NCI-H1048 (cell line): ENCODE measurements at regions not wholly inside any gene's neighbourhood (a gene's known extent, or its start where the extent isn't known, plus 50 kb on each side); places are given as distances from the start of the nearest gene placed in this dataset.

Experiments used
- DNase-seq: peaks from one replicate; lab custom pipeline; 2025; lab: John Stamatoyannopoulos, UW

DNA sequence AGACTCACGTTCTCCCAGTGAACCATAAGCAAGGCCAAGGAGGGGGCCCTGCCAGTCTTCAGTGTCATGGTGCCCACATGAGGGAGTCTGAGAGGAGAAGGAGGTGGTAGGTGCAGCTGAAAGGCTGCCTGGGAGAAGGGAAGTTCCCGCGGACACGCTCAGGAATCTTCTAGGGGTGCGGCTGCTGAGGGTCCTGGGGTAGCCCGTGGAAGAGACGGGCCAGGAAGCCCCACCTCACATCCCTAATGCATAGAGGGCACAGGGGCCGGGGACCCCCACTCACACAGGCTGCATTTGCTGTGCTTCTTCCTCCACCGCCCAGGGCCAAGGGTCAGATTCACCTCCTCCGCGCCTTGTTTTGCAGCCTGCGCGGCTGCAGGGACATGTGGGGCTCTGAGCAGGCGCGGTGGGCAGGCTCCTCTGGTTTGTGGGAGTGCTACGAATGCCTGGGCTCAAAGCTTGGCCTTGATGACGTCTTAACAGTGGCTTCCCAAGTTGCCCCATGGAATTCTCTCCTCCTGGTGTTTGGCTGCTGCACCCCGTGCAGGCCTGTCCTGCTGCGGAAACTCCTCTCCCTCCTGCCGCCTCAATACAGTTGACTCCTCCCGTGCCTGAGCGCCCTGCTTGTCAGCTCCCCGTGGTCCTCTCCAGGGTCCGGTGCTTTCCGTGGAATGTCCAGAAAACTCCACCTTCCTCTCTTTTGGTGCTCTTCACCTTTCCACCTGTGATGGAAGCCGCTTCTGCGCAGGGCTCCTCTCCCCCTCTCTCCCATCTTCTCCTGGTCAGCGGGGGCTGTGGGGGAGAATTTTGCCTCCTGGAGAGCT, 95.7 kb downstream of the VAPA start:
- no peak for DNase-seq

DNA sequence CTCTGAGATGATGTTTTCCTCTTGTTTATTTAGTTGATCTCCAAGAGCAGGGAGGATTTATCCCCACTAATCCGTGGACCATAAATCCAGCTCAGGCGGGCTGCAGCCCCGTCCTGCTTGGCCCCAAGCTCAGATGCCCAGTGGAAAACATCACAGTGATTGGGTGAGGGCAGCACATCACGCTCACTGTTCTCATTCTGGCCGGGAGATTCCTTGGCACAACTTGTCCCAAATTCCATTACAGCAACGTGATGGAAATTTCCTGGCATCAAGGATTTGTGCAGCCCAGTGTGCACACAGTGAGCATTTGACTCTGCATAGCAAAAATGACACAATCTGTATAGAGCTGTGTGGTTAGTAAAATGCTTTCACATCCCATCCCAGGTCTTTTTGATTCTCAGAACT, 96.8 kb downstream of the VAPA start:
- DNase-seq: no peak

DNA sequence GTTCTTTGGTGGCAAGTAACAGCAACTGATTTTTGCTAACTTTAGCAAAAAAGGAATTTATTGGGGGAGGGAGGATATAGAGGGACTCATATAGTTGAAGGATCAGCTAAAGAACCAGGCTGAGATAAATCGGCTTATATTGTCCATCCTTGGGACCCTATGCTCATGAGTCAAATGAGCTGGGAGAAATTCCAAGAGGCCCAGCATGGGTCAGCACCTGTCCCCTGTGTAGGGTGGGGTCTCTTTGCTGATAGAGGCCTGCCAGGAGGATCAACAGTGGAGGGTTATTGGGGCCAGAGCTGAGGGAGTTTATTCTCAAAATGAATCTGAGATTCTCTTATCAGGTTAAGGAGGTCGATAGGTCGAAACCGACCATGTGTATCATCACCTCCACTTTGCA, 97.2 kb downstream of the VAPA start:
- DNase-seq: no peak

DNA sequence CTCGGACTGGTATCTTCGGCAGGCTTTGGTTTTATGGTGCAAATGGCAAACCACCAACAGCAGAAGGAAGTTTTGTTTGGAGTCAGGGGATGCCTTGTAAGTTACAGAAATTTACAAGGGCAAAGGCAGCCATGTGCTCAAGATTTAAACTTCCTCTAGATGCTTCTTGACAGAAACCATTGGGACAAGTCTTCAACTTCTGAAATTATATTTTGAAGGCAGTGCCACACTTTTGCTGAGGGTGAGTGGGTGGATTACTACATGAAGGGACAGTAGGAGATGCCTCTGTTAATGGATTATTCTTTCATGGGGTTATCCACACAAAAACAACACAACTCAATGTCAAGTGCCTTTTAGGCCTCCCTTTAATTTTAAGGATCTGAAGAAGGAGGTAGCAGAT, 97.9 kb downstream of the VAPA start:
- no peak for DNase-seq

DNA sequence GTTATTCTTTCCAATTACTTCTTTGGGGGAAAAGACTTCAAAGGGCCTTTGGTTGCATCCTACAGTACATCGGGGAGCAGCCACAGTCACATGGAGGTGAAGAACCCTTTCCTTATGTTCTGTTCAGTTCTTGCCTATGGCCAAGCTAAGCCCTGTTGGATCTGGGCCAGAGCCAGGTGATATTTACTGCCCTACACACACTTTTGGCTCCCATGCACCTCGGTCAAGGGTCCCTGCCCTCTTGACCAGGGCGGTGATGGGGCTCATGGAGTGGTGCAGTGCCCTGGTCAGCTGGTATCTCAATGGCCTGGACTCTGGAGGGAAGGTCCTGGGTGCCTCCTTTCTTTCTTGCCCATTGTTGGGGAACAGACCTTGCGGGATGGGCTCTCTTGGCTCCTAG, 98.7 kb downstream of the VAPA start:
- no peak for DNase-seq

DNA sequence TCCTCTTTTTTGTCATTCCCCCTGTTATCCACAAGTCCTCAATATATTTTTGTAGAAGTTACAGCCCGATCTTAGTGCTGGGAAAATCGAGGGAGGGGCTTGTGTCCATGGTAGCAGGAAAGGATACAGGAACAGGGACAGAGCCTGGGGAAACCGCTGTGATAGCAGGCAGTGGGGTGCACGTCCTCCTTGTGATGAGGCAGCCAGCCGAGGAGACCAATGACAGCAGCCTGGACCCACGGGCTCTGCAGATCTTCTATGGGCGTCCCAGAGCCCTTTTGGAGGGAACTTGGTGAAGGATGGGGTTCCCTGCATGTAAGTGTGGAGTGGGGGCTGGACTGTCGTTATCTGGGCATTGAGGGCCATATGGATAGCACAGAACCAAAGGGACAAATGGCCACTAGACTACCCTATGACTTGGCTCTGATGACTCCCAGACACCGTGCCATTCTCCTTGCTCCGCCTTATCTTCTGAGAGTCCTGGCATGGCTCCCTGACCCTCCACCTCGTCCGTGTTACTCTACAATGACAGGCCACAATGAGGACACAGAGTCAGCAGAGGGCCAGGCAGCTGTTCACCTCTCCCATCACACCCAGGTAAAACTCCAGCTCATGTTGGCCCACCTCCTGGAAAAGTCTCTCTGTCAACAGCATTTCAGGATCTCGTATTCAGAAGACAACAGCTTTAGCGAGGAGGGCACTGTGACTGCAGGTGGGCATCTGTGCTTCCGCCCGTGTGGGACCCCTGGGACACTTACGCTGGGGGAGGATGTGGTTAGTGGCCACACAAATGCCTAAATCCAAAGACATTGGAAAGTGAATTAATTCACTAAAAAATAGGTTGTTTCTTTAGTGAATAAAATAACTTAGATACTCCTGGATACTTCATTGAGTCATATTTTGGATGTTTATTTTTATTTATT, 100.1 kb downstream of the VAPA start:
- DNase-seq: no peak

DNA sequence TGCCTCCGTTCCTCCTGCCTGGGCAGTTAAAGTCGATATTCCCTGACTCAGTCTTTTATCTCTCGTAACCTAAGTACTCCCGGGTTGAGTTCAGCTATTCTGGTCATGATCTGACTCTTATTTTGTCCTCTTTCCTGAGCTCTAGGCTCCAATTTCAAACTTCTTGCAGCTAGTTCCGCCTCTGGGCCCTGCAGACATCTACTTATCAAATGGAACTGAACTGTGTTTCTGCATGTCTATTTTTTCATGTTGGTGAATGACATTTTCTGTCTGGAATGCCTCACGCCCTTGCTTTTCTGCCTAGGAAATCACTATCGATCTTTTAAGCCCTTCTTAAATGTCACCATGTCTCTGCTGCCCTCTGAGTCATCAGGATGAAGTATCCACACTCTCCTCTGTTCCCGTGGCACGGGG, 101.5 kb downstream of the VAPA start:
- DNase-seq: no peak

DNA sequence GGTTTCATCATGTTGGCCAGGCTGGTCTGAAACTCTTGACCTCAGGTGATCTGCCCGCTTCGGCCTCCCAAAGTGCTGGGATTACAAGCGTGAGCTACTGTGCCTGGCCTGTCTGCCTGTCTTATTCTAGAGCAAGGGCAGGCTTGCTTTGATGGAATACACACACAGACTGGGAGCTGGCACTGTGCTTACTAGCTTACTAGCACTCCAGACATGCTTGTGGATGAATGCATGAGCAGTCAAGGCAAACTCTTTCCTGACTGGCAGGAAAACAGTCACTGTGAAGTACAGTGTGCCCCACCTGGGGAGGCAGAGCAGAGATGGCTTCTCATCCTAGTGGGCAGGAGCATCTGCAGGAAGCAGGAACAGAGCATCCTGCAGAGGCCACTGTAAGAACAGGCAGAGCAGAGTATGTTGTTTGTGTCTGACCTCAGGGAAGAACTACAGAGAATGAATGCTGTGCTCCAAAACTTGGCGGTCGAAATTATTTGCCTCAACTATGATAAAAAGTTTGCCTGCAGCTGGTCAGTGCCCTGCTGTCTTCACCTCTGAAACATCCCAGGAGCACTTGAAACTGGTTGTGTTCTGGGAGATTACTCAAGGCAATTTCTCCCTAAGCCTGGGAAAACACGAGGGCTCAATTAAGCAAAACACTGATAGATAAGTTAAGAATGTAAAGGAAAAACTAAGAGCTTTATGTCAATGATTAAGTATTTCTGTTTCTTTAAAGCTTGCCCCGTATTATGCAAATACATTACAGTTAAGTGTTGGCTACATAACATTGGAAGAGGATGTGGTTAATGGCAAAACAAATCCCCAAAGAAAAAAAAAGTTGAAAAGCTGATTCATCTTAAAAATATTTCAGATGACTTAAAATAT, 102.4 kb downstream of the VAPA start:
- DNase-seq: no peak

DNA sequence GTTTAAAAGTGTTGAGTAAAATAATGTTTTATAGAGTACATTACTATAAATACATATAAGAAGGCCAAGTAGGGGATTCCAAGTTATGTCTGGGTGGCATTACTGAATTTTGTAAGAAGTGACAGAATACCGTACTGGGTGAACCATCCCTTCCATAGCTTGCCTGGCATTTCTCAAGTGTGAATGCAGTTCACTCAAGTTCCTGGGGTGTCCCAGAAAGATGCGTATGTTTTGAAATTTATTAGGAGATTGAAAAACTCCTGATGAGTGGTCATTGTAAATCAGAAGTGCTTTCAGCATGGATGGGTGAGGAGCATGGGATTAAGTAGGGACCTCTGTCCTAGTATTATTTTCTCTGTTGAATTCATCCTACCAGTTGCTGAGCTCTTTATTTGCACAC, 103.2 kb downstream of the VAPA start:
- no peak for DNase-seq

DNA sequence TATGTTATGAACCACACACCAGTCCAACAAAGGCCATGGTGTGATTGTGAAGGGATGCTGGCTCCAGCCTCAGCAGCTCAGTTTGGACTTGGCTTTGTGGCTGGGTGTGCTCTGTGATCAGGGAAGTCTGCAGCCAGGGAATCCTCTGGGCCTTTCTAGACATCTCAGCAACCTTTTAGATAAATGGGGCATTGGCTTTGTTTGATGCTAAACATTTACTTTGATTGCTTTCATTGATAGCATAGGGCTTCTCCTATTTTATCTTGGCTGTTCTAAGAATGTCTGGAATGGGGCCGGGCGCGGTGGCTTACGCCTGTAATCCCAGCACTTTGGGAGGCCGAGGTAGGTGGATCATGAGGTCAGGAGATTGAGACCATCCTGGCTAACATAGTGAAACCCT, 104.5 kb downstream of the VAPA start:
- DNase-seq: no peak

DNA sequence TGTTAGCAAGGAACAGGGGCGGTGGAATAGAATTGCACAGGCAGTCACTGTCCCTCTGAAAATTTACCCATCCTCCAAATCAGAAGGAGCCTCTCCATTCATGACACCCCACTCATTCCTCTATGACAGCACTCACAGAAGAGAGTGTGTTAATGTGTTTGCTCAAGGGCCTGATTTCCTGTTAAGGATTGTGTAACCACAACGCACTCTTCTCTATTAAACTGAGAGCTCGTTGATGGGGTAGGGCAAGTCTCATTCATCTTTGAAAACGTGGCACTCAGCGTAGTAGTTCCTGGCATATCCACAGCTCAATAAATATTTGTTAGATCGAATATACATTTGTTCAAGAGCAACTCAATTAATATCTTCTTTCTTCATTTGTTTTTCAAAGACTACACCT, 106.4 kb downstream of the VAPA start:
- DNase-seq: no peak

DNA sequence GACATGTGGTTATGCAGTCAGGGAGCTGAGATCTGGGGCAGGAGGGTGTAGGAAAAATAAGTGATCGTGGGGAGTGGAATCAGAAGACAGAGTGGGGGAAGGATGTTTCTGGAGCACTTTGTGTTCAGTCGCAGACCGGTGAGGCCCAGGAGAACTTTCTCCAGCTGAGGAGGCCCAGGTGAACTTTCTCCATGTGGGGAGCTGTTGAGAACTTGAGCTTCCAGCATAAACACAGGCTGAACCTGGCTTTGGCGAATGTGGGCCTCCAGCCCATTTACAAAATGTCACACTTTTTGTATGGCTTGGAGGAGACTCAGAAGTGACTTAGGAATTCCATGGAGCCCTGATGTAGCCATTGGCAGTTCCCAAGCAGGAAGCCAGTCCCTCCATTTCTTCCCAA, 108.5 kb downstream of the VAPA start:
- DNase-seq: no peak

DNA sequence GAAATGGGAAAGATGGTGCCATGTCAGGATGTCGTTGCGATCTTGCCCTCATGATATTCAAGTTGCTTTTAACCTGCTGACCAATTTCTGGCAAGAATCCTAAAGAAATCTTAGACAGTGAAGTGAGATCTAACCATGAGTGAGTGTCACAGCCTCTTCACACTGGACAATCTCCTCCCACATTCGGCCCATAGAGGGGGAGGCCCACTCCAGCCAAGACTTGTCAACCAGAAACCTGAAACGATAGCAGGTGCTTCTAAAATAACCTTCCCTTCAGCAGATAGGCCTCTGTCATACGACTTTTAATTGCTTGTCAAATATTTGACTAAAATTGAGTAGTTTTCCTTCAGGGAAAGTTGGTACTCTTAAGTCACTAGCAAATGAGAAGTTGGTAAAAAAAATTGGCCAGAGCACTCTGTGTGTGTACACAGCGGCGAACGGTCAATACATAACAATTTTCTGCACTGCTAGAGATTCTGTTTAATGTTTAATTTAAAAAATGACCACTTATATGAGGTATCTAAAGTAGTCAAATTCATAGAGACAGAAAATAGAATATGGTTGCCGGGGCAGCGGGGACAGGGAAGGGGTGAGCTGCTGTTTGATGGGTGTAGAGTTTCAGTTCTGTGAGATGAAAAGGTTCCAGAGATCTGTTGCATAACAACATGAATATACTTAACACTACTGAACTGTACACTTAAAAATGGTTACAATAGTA, 110.2 kb downstream of the VAPA start:
- DNase-seq: no peak

DNA sequence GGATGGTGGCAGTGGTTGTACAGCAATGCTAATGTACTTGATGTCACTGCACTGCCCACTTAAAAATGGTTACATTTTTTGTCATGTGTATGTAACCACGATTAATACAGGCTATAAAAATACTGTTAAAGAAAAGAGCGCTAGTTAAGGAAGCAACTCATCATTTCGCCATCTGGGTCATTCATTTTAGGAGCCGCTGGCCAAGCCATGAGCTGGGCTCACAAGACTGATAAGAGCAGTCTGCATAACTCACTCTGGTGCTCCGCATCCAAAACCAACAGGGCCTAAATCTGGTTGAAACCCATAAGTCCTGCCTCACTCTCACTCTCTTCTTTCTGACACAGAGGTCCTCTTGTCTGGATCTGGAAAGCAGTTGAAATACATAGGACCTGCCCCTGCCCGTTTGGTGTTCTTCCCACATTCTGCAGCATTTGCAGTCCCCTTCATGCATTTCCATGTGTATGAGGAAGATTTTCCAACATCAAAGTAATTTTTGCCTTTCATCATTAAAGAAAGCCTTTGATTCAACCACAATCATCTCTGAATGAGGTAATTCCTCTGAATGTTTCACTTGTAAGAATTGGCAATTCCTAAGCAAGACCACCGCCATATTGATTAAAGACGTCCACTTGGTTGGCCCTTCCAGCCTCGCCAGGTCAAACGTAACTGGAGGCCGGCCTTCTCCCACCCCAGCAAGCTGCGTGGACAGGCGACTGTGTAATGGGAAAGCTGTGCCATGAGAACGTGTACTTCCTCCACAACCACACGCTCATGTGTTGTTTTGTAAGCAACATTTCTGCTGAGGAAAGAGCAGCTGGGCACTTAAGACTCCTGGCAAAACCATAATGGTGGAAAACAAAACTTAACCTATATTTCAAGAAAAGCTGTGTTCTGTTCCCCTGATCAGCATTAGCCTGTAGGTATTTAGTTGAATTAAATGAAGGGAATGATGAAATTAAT, 112.2 kb downstream of the VAPA start:
- no peak for DNase-seq

DNA sequence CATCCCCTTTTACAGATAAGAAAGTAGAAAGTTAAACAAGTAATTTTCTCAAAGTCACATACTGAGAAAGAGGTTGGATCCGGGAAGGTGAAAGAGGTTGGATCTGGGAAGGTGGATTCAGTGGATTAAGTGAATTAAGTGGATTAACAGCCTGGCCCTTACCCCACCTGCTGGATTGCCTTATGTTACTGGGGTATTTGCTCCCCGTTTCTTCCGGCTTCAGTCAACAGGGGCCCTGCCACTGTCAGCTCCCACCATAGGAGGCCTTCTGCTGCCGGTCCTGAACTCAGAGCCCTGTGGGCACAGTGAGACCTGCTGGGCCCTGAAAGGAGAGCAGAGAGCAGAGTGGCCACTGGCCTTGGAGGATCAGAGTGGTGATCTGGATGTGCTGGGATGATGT, 113.2 kb downstream of the VAPA start:
- no peak for DNase-seq

DNA sequence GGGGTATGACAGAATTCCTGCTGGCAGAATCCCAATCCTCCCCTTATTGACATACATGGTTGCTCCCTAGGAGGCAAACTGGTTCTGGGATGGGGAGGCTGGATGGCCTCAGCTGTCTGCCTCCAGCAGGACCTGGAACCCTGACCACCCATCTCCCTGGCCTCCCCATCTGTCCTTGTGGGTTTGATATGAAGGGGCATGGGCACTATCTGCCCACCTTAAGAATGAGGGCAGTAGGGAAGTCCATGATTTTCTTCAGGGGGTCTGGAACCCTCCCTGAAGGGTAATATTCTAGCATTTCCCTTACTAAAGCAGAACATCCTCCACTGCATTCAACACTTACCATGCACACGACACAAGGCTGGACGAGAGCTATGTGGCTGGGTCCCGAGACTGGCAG, 113.6 kb downstream of the VAPA start:
- no peak for DNase-seq

DNA sequence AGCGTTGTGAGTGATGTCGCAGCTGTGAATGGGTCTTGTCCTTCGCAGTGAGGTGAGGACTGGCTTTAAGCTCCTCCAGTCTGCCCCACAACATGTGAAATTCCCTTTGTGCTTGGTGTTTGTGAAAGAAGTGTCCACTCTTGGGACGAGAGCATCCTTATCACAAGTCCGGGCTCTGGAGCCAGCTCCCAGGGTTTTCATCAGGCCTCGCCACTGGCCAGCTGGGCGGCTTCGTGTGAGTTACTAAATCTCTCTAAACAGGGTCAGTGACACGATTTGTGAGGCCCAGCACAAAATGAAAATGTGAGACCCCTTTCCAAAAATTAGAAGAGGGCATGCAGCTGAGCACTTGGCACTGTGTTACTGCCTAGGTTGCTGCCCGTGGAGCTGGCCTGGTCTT, 115.9 kb downstream of the VAPA start:
- no peak for DNase-seq

DNA sequence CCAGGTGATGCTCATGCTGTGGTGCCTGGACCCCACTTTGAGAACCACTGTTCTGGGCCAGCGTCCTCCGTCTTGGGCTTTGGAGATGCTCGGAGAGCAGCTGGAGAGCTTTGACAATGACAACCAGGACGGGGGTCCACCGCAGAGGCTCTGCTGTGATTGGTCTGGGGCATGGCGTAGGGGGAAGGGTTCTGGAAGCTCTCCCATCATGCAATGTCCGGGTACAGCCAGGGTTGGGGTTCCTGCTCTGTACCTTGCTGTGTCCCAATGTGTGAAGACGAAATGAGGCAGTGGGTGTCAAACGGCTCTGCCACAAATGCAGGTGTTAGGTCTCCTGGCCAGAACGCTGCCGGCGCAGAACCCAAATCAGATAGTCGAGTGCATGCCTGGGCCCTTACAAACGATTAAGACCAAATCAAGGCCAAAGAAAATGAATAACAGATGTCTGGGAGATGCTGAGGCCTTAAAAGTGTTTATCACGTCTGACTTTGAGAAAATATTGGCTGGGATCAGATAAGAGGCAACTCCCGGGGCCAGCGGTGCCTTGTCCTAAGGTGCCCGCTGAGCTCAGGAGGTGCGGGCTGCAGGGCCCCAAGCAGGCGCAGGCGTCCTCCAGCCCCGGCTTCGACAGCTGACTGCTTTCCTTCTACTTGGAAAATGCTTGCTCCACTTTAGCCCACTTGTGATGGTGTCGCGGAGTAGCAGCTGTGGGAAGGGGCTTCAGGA, 117.2 kb downstream of the VAPA start:
- DNase-seq: no peak

DNA sequence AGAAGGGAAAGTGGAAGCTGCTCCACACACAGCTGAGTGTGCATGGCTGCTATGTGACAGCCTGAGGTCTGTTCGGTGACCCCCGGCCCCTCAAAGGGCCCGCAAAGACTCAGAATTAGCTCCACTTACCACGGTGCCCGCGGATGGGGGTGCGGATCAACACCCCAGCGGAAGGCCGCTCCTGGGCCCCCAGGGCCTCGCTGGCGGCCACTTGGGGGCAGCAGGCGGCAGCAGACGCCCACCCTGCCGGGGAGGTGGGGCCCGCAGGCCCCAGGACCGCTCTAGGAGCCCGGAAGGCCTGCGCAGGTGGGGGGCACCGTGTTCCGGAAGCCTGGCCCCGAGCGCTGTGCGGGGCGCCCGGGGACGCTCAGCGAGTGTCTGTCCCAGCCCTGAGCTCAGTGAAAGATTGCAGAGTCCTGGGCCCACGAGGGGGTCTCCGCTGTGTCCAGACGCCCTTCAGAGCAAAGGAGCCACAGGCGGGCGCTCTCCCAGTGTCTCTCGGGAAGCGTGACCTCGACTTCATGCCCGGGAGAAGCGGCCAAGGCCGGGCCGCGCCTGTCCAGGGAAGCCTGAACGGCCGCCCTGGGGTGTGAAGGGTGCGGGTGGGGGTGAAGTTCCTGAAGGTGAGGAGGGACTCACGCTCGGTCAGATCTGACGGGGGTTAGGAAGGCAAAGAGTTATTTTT, 118.7 kb downstream of the VAPA start:
- DNase-seq: no peak
